ENCODE measurements at regions not wholly inside any gene's neighbourhood (a gene's known extent, or its start where the extent isn't known, plus 50 kb on each side); places are given as distances from the start of the nearest gene placed in this dataset.
"Not testable (repeated sequence)": the region's sequence is repeated elsewhere in the genome, so short reads cannot be mapped to it uniquely, and the experiment has no call there.

- Histone ChIP-seq H3K27ac (no peak overlapping the region), H3K4me3 (no peak overlapping the region), H3K4me1 (no peaks in the 10 kb centered on the region), H3K27me3 (no peaks in the 10 kb centered on the region), H3K36me3 (no peaks in the 10 kb centered on the region), H3K9me3 (peaks cover 2% of the 10 kb centered on the region)
- intact Hi-C loops (cut with DNase I): no loop called here
- TF ChIP-seq CTCF (IDR thresholded peaks at IDR 0.05) (no peak), POLR2AphosphoS5 (IDR thresholded peaks at IDR 0.05; ENCODE audit: insufficient read depth in 1 of 2, low read depth in 1 of 2) (no peak), POLR2A (IDR thresholded peaks at IDR 0.05) (no peak)
- no peak for DNase-seq (ENCODE audit: extremely low spot score in 2 of 2)
Measured at GRCh38 chr3:20646425-20646824, 460.4 kb upstream of the SGO1 start.

DNA sequence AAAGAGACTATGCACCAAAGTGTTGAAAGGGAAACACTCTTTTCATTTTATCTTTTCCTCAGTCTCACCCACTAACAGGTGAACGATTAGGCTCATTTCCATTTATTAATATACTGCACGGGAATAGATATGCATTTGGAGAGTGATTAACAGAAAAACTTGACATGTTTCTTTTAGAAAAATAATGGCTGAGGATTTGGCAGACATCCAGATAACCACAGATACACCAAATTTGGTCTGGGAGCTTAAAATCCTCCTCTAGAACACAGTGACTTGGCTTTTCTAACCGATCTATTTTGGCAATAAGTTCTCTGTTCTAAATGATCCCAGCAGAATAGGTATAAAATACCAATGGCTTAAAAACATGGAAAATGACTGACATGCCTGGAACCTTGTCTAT, 459.3 kb upstream of the SGO1 start:
- intact Hi-C loops (cut with DNase I): no loop called here
- H3K9me3 ChIP-seq: no peaks in the 10 kb centered on the region
- H3K4me1 ChIP-seq: no peaks in the 10 kb centered on the region
- H3K27ac ChIP-seq: no peak overlapping the region
- no peak overlapping the region for H3K4me3 ChIP-seq
- DNase-seq (ENCODE audit: extremely low spot score in 2 of 2): no peak
- H3K27me3 ChIP-seq: no peaks in the 10 kb centered on the region
- TF ChIP-seq POLR2AphosphoS5 (IDR thresholded peaks at IDR 0.05; ENCODE audit: insufficient read depth in 1 of 2, low read depth in 1 of 2) (no peak), CTCF (IDR thresholded peaks at IDR 0.05) (no peak), POLR2A (IDR thresholded peaks at IDR 0.05) (no peak)
- H3K36me3 ChIP-seq: no peaks in the 10 kb centered on the region

DNA sequence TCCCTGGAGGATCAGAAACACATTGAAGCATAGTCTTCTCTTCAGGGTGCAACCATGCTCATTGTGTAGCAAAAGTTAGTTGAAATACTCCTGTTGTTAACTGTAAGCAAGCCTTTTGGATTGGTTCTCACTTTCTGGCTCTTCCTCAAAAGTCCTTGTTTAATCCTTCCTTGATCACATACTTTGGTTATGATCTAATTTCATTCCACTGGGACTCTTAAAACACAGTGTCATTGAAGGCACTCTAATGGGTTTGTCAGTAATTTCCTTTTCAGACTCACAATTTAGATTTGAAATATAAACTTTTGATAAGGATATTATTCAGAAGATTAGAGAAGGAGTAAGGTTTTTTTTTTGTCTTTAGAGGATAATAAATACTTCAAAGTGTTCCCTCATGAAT, 451.7 kb upstream of the SGO1 start:
- Histone ChIP-seq H3K4me3 (no peak overlapping the region), H3K27ac (no peak overlapping the region), H3K9me3 (no peaks in the 10 kb centered on the region), H3K4me1 (no peaks in the 10 kb centered on the region), H3K27me3 (no peaks in the 10 kb centered on the region), H3K36me3 (no peaks in the 10 kb centered on the region)
- DNase-seq (ENCODE audit: extremely low spot score in 2 of 2): no peak
- intact Hi-C loops (cut with DNase I): no loop called here
- TF ChIP-seq CTCF (IDR thresholded peaks at IDR 0.05) (no peak), POLR2AphosphoS5 (IDR thresholded peaks at IDR 0.05; ENCODE audit: insufficient read depth in 1 of 2, low read depth in 1 of 2) (no peak), POLR2A (IDR thresholded peaks at IDR 0.05) (no peak)

DNA sequence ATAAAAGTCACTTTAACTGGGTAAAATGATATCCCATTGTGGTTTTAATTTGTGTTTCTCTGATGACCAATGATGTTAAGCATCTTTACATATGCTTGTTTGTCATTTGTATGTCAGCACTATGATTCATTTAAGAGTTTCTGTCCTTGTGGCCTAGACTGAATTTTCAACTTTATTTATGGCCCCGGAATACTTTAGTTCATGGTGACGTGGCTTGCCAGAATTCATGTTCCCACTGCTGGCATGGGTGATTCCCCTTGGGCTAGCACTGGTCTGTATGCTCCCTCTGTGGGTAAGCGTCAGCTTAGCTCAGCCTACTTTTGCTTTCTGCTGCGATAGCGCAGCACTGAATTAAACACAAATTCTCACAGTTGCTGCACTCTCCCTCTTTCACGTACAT, 436.3 kb upstream of the SGO1 start:
- intact Hi-C loops (cut with DNase I): no loop called here
- H3K4me1 ChIP-seq: no peaks in the 10 kb centered on the region
- no peaks in the 10 kb centered on the region for H3K27me3 ChIP-seq
- no peaks in the 10 kb centered on the region for H3K36me3 ChIP-seq
- no peak for DNase-seq (ENCODE audit: extremely low spot score in 2 of 2)
- TF ChIP-seq CTCF (IDR thresholded peaks at IDR 0.05) (no peak), POLR2A (IDR thresholded peaks at IDR 0.05) (no peak), POLR2AphosphoS5 (IDR thresholded peaks at IDR 0.05; ENCODE audit: insufficient read depth in 1 of 2, low read depth in 1 of 2) (no peak)
- no peak overlapping the region for H3K27ac ChIP-seq
- H3K9me3 ChIP-seq: no peaks in the 10 kb centered on the region
- H3K4me3 ChIP-seq: no peak overlapping the region

- H3K9me3 ChIP-seq; H3K4me1 ChIP-seq; H3K27ac ChIP-seq; H3K4me3 ChIP-seq; DNase-seq (ENCODE audit: extremely low spot score in 2 of 2); intact Hi-C loops (cut with DNase I); H3K27me3 ChIP-seq; H3K36me3 ChIP-seq: not testable (repeated sequence)
Measured at GRCh38 chr3:20618621-20619020, 432.6 kb upstream of the SGO1 start.

DNA sequence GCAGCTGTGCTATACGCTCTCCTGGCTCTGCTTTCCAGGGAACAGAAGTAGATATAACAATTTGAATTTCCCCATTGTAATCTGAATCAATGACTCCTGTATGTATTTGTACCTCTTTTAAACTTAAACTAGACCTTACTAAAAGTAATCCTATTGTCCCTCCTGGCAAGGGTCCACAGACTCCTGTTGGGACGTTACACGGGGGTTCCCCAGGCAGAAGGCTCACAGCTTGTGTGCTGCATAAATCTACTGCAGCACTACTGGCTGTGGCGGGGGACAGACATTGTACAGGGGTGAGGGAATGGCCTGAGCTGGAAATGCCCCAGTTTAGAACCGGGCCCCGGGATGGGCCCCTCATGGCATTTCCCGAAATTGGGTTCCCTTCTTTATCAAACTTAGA, 432.2 kb upstream of the SGO1 start:
- H3K36me3 ChIP-seq; DNase-seq (ENCODE audit: extremely low spot score in 2 of 2): not testable (repeated sequence)

GRCh38 chr3:20615982-20616381, 430.0 kb upstream of the SGO1 start:
- H3K9me3 ChIP-seq: not testable (repeated sequence)

More for the DNA sequence above, 432.2 kb upstream of the SGO1 start:
- H3K4me1 ChIP-seq; H3K4me3 ChIP-seq; H3K9me3 ChIP-seq; H3K27me3 ChIP-seq; H3K27ac ChIP-seq; intact Hi-C loops (cut with DNase I): not testable (repeated sequence)

More at GRCh38 chr3:20615982-20616381, 430.0 kb upstream of the SGO1 start:
- DNase-seq (ENCODE audit: extremely low spot score in 2 of 2); H3K27ac ChIP-seq; H3K27me3 ChIP-seq; H3K4me1 ChIP-seq; intact Hi-C loops (cut with DNase I); H3K4me3 ChIP-seq; H3K36me3 ChIP-seq: not testable (repeated sequence)

All from vagina (tissue), 2 donors.